Thoracic aorta (tissue), 2 donors: ENCODE measurements at regions not wholly inside any gene's neighbourhood (a gene's known extent, or its start where the extent isn't known, plus 50 kb on each side); places are given as distances from the start of the nearest gene placed in this dataset.

Experiments used
- ATAC-seq: fragments of 150-250 bp; one replicate; pipeline ENCODE4 v1.8.0; 2017; ENCODE audit warnings: low read depth; ENCODE audit not compliant: insufficient number of reproducible peaks, low FRiP score
- DNase-seq: peaks from one replicate; pipeline ENCODE4 v3.0.0-alpha.2; 2020; ENCODE audit warnings: low spot score
- H3K27ac ChIP-seq, 2 donors: fragments of 200-600 bp; sonication (generic); 1 replicate in 1 of 2; 2 replicates in 1 of 2; pipeline ENCODE4 v1.5.1; 2016; ENCODE audit warnings: mild to moderate bottlenecking in 2 of 2, moderate library complexity in 2 of 2
- H3K27me3 ChIP-seq: fragments of 200-600 bp; sonication (generic); replicated peaks from 2 replicates; pipeline ENCODE4 v1.6.0; 2016; ENCODE audit warnings: mild to moderate bottlenecking; ENCODE audit not compliant: insufficient read depth
- H3K36me3 ChIP-seq: fragments of 200-600 bp; sonication (generic); one replicate; pipeline ENCODE4 v1.5.1; 2016
- H3K4me1 ChIP-seq, 2 donors: fragments of 200-600 bp; sonication (generic); 1 replicate in 1 of 2; 2 replicates in 1 of 2; pipeline versions ENCODE4 v1.5.1 to v1.6.0; 2016; ENCODE audit warnings: low read depth in 2 of 2, mild to moderate bottlenecking in 1 of 2; ENCODE audit not compliant: control insufficient read depth in 1 of 2
- H3K4me3 ChIP-seq: fragments of 200-600 bp; sonication (generic); 2 replicates; pipeline ENCODE4 v1.5.1; 2016; ENCODE audit warnings: mild to moderate bottlenecking
- H3K9me3 ChIP-seq: fragments of 200-600 bp; sonication (generic); 2 replicates; pipeline ENCODE4 v1.5.1; 2016
- TF ChIP-seq, protein P1 (sequence below): fragments of 200-600 bp; sonication (generic); IDR thresholded peaks from one replicate; pipeline ENCODE4 v1.5.1; 2019; ENCODE audit warnings: antibody characterized with exemption

- no peaks in the 10 kb centered on the region for H3K9me3 ChIP-seq
- no peak for ATAC-seq
- no peak overlapping the region for H3K4me3 ChIP-seq
- H3K4me1 ChIP-seq: peaks cover 0 to 11% of the 10 kb centered on the region in 2 donors
- DNase-seq: no peak
- TF ChIP-seq, protein P1, sequence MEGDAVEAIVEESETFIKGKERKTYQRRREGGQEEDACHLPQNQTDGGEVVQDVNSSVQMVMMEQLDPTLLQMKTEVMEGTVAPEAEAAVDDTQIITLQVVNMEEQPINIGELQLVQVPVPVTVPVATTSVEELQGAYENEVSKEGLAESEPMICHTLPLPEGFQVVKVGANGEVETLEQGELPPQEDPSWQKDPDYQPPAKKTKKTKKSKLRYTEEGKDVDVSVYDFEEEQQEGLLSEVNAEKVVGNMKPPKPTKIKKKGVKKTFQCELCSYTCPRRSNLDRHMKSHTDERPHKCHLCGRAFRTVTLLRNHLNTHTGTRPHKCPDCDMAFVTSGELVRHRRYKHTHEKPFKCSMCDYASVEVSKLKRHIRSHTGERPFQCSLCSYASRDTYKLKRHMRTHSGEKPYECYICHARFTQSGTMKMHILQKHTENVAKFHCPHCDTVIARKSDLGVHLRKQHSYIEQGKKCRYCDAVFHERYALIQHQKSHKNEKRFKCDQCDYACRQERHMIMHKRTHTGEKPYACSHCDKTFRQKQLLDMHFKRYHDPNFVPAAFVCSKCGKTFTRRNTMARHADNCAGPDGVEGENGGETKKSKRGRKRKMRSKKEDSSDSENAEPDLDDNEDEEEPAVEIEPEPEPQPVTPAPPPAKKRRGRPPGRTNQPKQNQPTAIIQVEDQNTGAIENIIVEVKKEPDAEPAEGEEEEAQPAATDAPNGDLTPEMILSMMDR: no peak
- H3K27me3 ChIP-seq: no peaks in the 10 kb centered on the region
- H3K36me3 ChIP-seq: no peaks in the 10 kb centered on the region
- H3K27ac ChIP-seq: no peak overlapping the region
Observed at GRCh38 chr12:75964150-75964549, 67.4 kb downstream of the PHLDA1 start.

DNA sequence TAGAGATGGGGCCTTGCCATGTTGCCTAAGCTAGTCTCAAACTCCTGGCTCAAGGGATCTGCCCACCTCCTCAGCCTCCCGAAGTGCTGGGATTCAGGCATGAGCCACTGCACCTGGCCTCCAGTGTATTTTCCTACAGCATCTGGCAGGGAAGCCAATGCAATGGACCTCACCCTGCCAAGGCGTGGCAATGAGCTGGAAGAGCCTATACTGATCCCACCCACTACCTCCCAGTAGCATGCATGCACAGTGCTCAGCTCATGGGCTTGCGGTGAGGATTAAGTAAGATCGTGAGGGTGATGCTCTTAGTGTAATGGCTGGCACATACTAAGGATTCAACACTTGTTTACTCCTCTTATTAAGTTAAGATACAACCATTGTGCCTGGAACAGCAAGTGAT lies 69.7 kb downstream of the PHLDA1 start:
- no peak overlapping the region for H3K27ac ChIP-seq
- H3K4me1 ChIP-seq: peaks cover 0 to 17% of the 10 kb centered on the region in 2 donors
- no peak overlapping the region for H3K4me3 ChIP-seq
- TF ChIP-seq, protein P1: no peak
- H3K36me3 ChIP-seq: no peaks in the 10 kb centered on the region
- no peak for ATAC-seq
- H3K27me3 ChIP-seq: no peaks in the 10 kb centered on the region
- no peaks in the 10 kb centered on the region for H3K9me3 ChIP-seq
- no peak for DNase-seq

DNA sequence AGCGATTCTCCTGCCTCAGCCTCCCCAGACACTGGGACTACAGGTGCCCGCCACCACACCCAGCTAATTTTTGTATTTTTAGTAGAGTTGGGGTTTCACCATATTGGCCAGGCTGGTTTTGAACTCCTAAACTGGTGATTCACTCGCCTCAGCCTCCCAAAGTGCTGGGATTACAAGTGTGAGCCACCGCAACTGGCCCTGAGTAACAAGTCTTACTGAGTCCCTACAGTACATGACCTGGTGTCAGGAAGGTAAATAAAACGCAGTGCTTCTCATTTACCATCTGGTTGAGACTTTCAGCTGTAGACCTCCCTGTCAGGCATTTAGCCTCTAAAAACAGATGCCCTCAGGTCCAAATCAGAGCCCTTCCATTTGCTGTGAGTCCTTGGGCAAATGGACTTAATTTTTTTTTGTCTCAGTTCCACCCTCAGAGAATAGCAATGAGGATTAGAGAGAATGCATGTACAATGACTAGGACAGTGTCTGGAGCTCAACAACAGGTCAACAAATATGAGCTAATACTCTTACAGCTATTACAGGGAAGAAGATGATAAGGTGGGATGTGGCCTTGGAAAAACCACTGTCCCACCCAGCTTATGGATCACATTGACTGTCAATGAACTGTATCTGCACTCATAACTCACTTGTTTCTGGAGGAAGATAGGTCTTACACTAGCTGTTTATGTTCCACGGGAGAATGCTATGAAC lies 70.5 kb downstream of the PHLDA1 start:
- DNase-seq (no peak), ATAC-seq (no peak)
- H3K4me1 ChIP-seq: peaks cover 0 to 17% of the 10 kb centered on the region in 2 donors
- no peaks in the 10 kb centered on the region for H3K27me3 ChIP-seq
- no peak overlapping the region for H3K27ac ChIP-seq
- no peaks in the 10 kb centered on the region for H3K9me3 ChIP-seq
- TF ChIP-seq, protein P1: no peak
- no peak overlapping the region for H3K4me3 ChIP-seq
- no peaks in the 10 kb centered on the region for H3K36me3 ChIP-seq

- no peaks in the 10 kb centered on the region for H3K9me3 ChIP-seq
- H3K36me3 ChIP-seq: no peaks in the 10 kb centered on the region
- no peak overlapping the region for H3K4me3 ChIP-seq
- no peak overlapping the region for H3K27ac ChIP-seq
- no peaks in the 10 kb centered on the region for H3K27me3 ChIP-seq
- DNase-seq: no peak
- TF ChIP-seq, protein P1: no peak
- no peak for ATAC-seq
- peaks cover 0 to 17% of the 10 kb centered on the region in 2 donors for H3K4me1 ChIP-seq
Observed at GRCh38 chr12:75960086-75960910, 71.3 kb downstream of the PHLDA1 start.

GRCh38 chr12:75959506-75959905 lies 72.1 kb downstream of the PHLDA1 start:
- TF ChIP-seq, protein P1: no peak
- ATAC-seq: no peak
- peaks cover 0 to 17% of the 10 kb centered on the region in 2 donors for H3K4me1 ChIP-seq
- H3K27me3 ChIP-seq: no peaks in the 10 kb centered on the region
- no peaks in the 10 kb centered on the region for H3K9me3 ChIP-seq
- no peak overlapping the region for H3K4me3 ChIP-seq
- DNase-seq: no peak
- no peak overlapping the region for H3K27ac ChIP-seq
- no peaks in the 10 kb centered on the region for H3K36me3 ChIP-seq
